ENCODE measurements at regions not wholly inside any gene's neighbourhood (a gene's known extent, or its start where the extent isn't known, plus 50 kb on each side); places are given as distances from the start of the nearest gene placed in this dataset.

DNA sequence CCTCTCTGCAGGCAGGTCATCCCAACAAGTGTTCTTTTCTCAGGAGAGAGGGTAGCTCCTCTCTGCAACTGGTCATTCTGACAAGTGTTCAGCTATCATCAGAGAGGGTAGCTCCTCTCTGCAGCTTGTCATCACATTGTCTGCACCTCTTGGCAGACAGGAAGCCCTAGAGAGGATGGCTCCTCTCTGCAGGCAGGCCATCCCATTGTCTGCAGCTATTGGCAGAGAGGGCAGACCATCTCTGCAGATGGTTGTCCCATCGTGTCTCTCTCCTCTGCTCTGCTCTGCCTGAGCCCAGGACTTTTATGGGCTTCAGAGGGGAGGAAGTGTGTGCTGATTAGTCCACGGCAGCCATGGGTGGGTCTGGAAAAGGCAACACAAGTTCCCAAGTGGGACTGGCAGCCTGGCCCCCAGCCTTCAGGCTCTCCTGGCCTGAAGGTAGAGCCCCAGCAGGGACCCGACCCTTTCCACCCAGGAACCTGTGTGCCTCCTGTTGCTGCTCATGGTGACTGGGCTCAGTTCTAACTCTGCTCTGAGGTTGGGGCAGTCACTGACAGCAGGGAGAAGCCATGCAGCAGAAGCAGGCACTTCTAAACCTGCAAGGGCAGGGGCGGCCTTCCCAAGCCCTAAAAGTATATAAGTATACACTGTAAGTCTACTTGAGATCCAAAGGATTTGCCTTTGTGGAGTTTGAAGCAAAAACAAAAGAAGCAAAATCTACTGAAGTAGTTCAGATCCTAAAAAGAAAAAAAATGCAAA lies 637.9 kb downstream of the PLOD2 start:
- no peak for TF ChIP-seq CTCF (IDR thresholded peaks at IDR 0.05; ENCODE audit: low read depth, low read length, missing control alignments)
- no peak overlapping the region for H3K27ac ChIP-seq

DNA sequence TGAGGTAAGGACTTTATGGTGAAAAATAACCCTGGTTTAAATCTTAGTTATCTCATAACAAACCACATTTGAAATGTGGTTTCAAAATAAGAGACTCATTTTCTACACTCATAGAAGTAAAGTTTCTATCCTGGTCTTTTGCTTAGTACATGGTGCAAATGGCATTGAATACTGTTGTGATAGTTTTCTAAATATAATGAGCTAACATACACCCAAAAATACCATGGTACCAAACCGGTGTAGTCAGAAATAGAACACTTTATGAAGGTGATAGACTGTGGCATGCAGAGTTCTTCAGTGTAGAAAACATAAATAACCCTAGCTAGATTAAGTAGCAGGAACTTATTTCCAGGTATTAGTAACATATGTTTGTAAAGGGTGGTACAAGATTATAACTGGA lies 629.4 kb downstream of the PLOD2 start:
- Histone ChIP-seq H3K27ac (no peak overlapping the region), H3K36me3 (replicated peaks) (no peaks in the 10 kb centered on the region), H3K4me3 (ENCODE audit: low read depth, low read length) (no peak overlapping the region), H3K27me3 (replicated peaks) (no peaks in the 10 kb centered on the region)
- TF ChIP-seq CTCF (IDR thresholded peaks at IDR 0.05; ENCODE audit: low read depth, low read length, missing control alignments) = no peak
- DNase-seq = no peak
- in situ Hi-C loops (cut with HindIII; ENCODE audit: low pct_ligation_motif_present, low sequenced_read_pairs) = no loop called here

More for the DNA sequence above, 637.9 kb downstream of the PLOD2 start:
- Histone ChIP-seq H3K4me3 (ENCODE audit: low read depth, low read length) (no peak overlapping the region), H3K36me3 (replicated peaks) (no peaks in the 10 kb centered on the region), H3K27me3 (replicated peaks) (no peaks in the 10 kb centered on the region)
- no peak for DNase-seq
- in situ Hi-C loops (cut with HindIII; ENCODE audit: low pct_ligation_motif_present, low sequenced_read_pairs) = no loop called here

DNA sequence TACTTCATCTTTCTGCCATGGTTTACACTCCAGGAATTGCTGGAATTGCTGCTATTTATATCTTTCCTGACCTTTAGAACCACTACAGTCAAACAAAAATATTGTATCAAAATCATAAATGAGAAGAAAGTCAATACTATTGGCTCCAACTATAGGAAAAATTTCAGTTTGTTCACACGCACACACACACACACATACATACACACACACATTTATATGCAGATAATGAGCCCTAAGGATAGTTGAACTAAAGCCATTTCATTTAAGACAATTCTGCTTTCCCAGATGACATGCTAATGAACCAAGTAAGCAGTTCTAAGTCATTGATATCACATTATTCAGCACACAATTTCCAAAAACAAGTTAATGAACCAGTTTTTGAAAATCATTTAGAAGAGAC lies 627.3 kb downstream of the PLOD2 start:
- no peak for DNase-seq
- no peak for TF ChIP-seq CTCF (IDR thresholded peaks at IDR 0.05; ENCODE audit: low read depth, low read length, missing control alignments)
- in situ Hi-C loops (cut with HindIII; ENCODE audit: low pct_ligation_motif_present, low sequenced_read_pairs) = no loop called here

GRCh38 chr3:145536461-145536860 lies 624.5 kb downstream of the PLOD2 start:
- in situ Hi-C loops (cut with HindIII; ENCODE audit: low pct_ligation_motif_present, low sequenced_read_pairs) = no loop called here
- Histone ChIP-seq H3K27me3 (replicated peaks) (no peaks in the 10 kb centered on the region), H3K4me3 (ENCODE audit: low read depth, low read length) (no peak overlapping the region), H3K27ac (no peak overlapping the region), H3K36me3 (replicated peaks) (no peaks in the 10 kb centered on the region)
- TF ChIP-seq CTCF (IDR thresholded peaks at IDR 0.05; ENCODE audit: low read depth, low read length, missing control alignments) = no peak
- no peak for DNase-seq

More for the DNA sequence above, 627.3 kb downstream of the PLOD2 start:
- H3K4me3 ChIP-seq (ENCODE audit: low read depth, low read length) = no peak overlapping the region
- no peaks in the 10 kb centered on the region for H3K27me3 ChIP-seq (replicated peaks)
- H3K36me3 ChIP-seq (replicated peaks) = no peaks in the 10 kb centered on the region
- no peak overlapping the region for H3K27ac ChIP-seq

GRCh38 chr3:145550522-145550921 lies 610.5 kb downstream of the PLOD2 start:
- H3K27ac ChIP-seq = no peak overlapping the region
- TF ChIP-seq CTCF (IDR thresholded peaks at IDR 0.05; ENCODE audit: low read depth, low read length, missing control alignments) = no peak
- in situ Hi-C loops (cut with HindIII; ENCODE audit: low pct_ligation_motif_present, low sequenced_read_pairs) = no loop called here
- H3K36me3 ChIP-seq (replicated peaks) = no peaks in the 10 kb centered on the region
- no peaks in the 10 kb centered on the region for H3K27me3 ChIP-seq (replicated peaks)
- DNase-seq = no peak
- H3K4me3 ChIP-seq (ENCODE audit: low read depth, low read length) = no peak overlapping the region

- DNase-seq = peak; percentile 71
- H3K4me3 ChIP-seq (ENCODE audit: low read depth, low read length) = no peak overlapping the region
- no peaks in the 10 kb centered on the region for H3K36me3 ChIP-seq (replicated peaks)
- no peaks in the 10 kb centered on the region for H3K27me3 ChIP-seq (replicated peaks)
- H3K27ac ChIP-seq = no peak overlapping the region
- TF ChIP-seq CTCF (IDR thresholded peaks at IDR 0.05; ENCODE audit: low read depth, low read length, missing control alignments) = no peak
- in situ Hi-C loops (cut with HindIII; ENCODE audit: low pct_ligation_motif_present, low sequenced_read_pairs) = no loop called here
Measured at GRCh38 chr3:145557405-145557804, 603.6 kb downstream of the PLOD2 start.
